K562 (cell line): ENCODE measurements at regions not wholly inside any gene's neighbourhood (a gene's known extent, or its start where the extent isn't known, plus 50 kb on each side); places are given as distances from the start of the nearest gene placed in this dataset.

Experiments used
- ATAC-seq: fragments of 200-7000 bp; cut with Tn5 transposase; 3 replicates; pipeline ENCODE4 v1.9.1; 2020; ENCODE audit warnings: moderate library complexity
- BruUV-seq: library from RNA; stranded (reverse); fragments of 400-500 nt; replicated peaks from 2 replicates; lab custom pipeline; 2021; lab: Mats Ljungman, UMichigan
- CTCF ChIA-PET: fragments of 300-600 bp; formaldehyde crosslinking; extraction: SDS; loops from one replicate; lab custom pipeline; 2021; ENCODE audit warnings: low intra/inter-chr PET ratio; lab: Yijun Ruan, JAX
- POLR2A ChIA-PET: fragments of 300-600, 350-650 bp; sonication (Branson Sonifier 250); formaldehyde crosslinking; extraction: SDS; loops from one replicate; lab custom pipeline; 2021; ENCODE audit warnings: antibody characterized with exemption, inconsistent platforms; lab: Yijun Ruan, JAX
- DNase-seq, 4 experiments: peaks; one replicate each; pipeline versions ENCODE4 v3.0.0 to v3.0.0-alpha.2; 2011 to 2018; ENCODE audit warnings: low spot score in 3 of 4, mixed read lengths in 3 of 4; ENCODE audit errors: extremely low read depth in 1 of 4
- FAIRE-seq: peaks from 2 replicates; lab custom pipeline; 2011; peaks lifted over from hg19 to GRCh38; lab: Jason Lieb, UNC
- H2AFZ ChIP-seq: 2 replicates; pipeline ENCODE4 v1.6.0; 2011; ENCODE audit warnings: low read depth, low read length, control low read depth, inconsistent platforms
- H3K27ac ChIP-seq: fragments of 200-600 bp; 3 replicates; pipeline ENCODE4 v1.8.0; 2011; ENCODE audit warnings: low read depth, mild to moderate bottlenecking, control low read depth, inconsistent platforms, low read length, moderate library complexity, mixed read lengths; ENCODE audit errors: extremely low read depth
- H3K27me3 ChIP-seq, 2 experiments: fragments of 300-600 bp in 1 of 2; 2 replicates in 1 of 2; 3 replicates in 1 of 2; pipeline versions ENCODE4 v1.6.0 to v1.8.0; 2011; ENCODE audit warnings: inconsistent platforms in 2 of 2, low read length in 2 of 2, mild to moderate bottlenecking in 1 of 2, mixed read lengths in 1 of 2, moderate library complexity in 1 of 2; ENCODE audit not compliant: control insufficient read depth in 2 of 2, insufficient read depth in 2 of 2
- H3K36me3 ChIP-seq: fragments of 300-600 bp; 3 replicates; pipeline ENCODE4 v1.8.0; 2011; ENCODE audit warnings: mild to moderate bottlenecking, low read length, inconsistent platforms; ENCODE audit not compliant: control insufficient read depth, insufficient read depth
- H3K4me1 ChIP-seq, 2 experiments: fragments of 200-600 bp in 1 of 2; replicated peaks in 1 of 2; 2 replicates in 1 of 2; 3 replicates in 1 of 2; pipeline versions ENCODE4 v1.5.1 to v1.8.0; 2011; ENCODE audit warnings: inconsistent platforms in 2 of 2, low read length in 2 of 2, mild to moderate bottlenecking in 1 of 2, mixed read lengths in 1 of 2, moderate library complexity in 1 of 2; ENCODE audit not compliant: control insufficient read depth in 2 of 2, insufficient read depth in 2 of 2
- H3K4me2 ChIP-seq: 2 replicates; pipeline ENCODE4 v1.6.1; 2011; ENCODE audit warnings: low read length, control low read depth, inconsistent platforms, mixed read lengths; ENCODE audit not compliant: insufficient read depth
- H3K4me3 ChIP-seq: fragments of 200-600 bp; sonication (generic), shearing (Covaris generic); 2 replicates; pipeline ENCODE4 v1.5.1; 2016; ENCODE audit warnings: control low read depth, inconsistent platforms
- H3K79me2 ChIP-seq: fragments of 200-600 bp; 3 replicates; pipeline ENCODE4 v1.8.0; 2011; ENCODE audit warnings: low read length, inconsistent platforms; ENCODE audit not compliant: control insufficient read depth, insufficient read depth
- H3K9ac ChIP-seq, 2 experiments: 2 replicates each; pipeline versions ENCODE4 v1.6.0 to v1.6.1; 2011; ENCODE audit warnings: low read depth in 2 of 2, low read length in 2 of 2, control low read depth in 1 of 2, inconsistent platforms in 1 of 2, mild to moderate bottlenecking in 1 of 2, mixed read lengths in 1 of 2; ENCODE audit not compliant: insufficient read depth in 1 of 2
- H3K9me1 ChIP-seq: one replicate; pipeline ENCODE4 v1.6.0; 2011; ENCODE audit warnings: inconsistent platforms, mild to moderate bottlenecking, low read length, moderate library complexity; ENCODE audit not compliant: control insufficient read depth, insufficient read depth
- H3K9me3 ChIP-seq: replicated peaks from 2 replicates; pipeline ENCODE4 v1.5.1; 2011; ENCODE audit warnings: low read depth, low read length, inconsistent platforms; ENCODE audit not compliant: control insufficient read depth, insufficient read depth
- H4K20me1 ChIP-seq: replicated peaks from 2 replicates; pipeline ENCODE4 v1.6.1; 2011; ENCODE audit warnings: low read length, inconsistent platforms, mixed read lengths; ENCODE audit not compliant: control insufficient read depth, insufficient read depth
- ATF1 ChIP-seq, 2 experiments: fragments of 450-650 bp in 1 of 2; IDR thresholded peaks; 2 replicates each; pipeline ENCODE4 v1.6.1; 2016; ENCODE audit warnings: missing compliant biosample characterization in 1 of 2, missing genetic modification characterization in 1 of 2
- CBX1 ChIP-seq: sonication (generic); IDR thresholded peaks from 2 replicates; pipeline ENCODE4 v1.6.1; 2016; ENCODE audit warnings: antibody characterized with exemption, low read depth, mild to moderate bottlenecking
- IFI16 ChIP-seq: fragments of 250-450 bp; sonication (Bioruptor Pico); IDR thresholded peaks from 2 replicates; pipeline ENCODE4 v2.1.2; 2022; ENCODE audit warnings: mild to moderate bottlenecking, inconsistent platforms
- NFE2 ChIP-seq: IDR thresholded peaks from 2 replicates; pipeline ENCODE4 v1.6.1; 2014; ENCODE audit warnings: antibody characterized with exemption, low read depth
- PHB ChIP-seq: fragments of 250-450 bp; sonication (Bioruptor Pico); IDR thresholded peaks from 2 replicates; pipeline ENCODE4 v1.5.0; 2021
- PHF8 ChIP-seq: fragments of 200-600 bp; sonication (generic); IDR thresholded peaks from 2 replicates; pipeline ENCODE4 v1.6.1; 2012; ENCODE audit warnings: mixed run types, mild to moderate bottlenecking, inconsistent platforms, low read length, moderate library complexity, borderline replicate concordance
- TBL1XR1 ChIP-seq, 2 experiments: IDR thresholded peaks; 2 replicates each; pipeline ENCODE4 v1.6.1; 2012; ENCODE audit warnings: improper control_type of control experiment in 2 of 2, low read length in 2 of 2, mild to moderate bottlenecking in 1 of 2
- ZNF766 ChIP-seq: fragments of 200-800 bp; sonication (Bioruptor generic); conservative IDR thresholded peaks from 2 replicates; pipeline ENCODE4 v1.6.1; 2016; ENCODE audit warnings: missing genetic modification characterization, missing compliant biosample characterization
- ZNF830 ChIP-seq: fragments of 250-450 bp; sonication (Bioruptor Pico); IDR thresholded peaks from 2 replicates; pipeline ENCODE4 v1.5.0; 2021; ENCODE audit warnings: mild to moderate bottlenecking
- WGBS: fragments of 100-300 bp; shearing (Covaris generic); methylation state at CpG from one replicate; pipeline ENCODE4 v1.1.6; 2016; ENCODE audit warnings: low coverage, mixed read lengths; ENCODE audit not compliant: insufficient coverage; ENCODE audit errors: missing lambda C conversion rate; 5-methylcytosine and 5-hydroxymethylcytosine counted together
- in situ Hi-C: fragments of 300-500 bp; cut with MboI; formaldehyde crosslinking; loops from 4 replicates; pipeline ENCODE4 v1.15.0; 2018; ENCODE audit warnings: inconsistent platforms, mixed read lengths
- intact Hi-C: fragments of 100-400 bp; cut with micrococcal nuclease; formaldehyde crosslinking; loops from 2 replicates; pipeline ENCODE4 v1.14.2; 2022
- TF ChIP-seq, protein P1 (sequence below): fragments of 250-450 bp; sonication (Bioruptor Pico); IDR thresholded peaks from 2 replicates; pipeline ENCODE4 v1.5.0; 2022; ENCODE audit warnings: mild to moderate bottlenecking
- TF ChIP-seq, protein P2 (sequence below): fragments of 200-400 bp; formaldehyde crosslinking; IDR thresholded peaks from 2 replicates; pipeline ENCODE4 v1.6.1; 2017; ENCODE audit warnings: mild to moderate bottlenecking, low read depth, low read length, moderate library complexity

DNA sequence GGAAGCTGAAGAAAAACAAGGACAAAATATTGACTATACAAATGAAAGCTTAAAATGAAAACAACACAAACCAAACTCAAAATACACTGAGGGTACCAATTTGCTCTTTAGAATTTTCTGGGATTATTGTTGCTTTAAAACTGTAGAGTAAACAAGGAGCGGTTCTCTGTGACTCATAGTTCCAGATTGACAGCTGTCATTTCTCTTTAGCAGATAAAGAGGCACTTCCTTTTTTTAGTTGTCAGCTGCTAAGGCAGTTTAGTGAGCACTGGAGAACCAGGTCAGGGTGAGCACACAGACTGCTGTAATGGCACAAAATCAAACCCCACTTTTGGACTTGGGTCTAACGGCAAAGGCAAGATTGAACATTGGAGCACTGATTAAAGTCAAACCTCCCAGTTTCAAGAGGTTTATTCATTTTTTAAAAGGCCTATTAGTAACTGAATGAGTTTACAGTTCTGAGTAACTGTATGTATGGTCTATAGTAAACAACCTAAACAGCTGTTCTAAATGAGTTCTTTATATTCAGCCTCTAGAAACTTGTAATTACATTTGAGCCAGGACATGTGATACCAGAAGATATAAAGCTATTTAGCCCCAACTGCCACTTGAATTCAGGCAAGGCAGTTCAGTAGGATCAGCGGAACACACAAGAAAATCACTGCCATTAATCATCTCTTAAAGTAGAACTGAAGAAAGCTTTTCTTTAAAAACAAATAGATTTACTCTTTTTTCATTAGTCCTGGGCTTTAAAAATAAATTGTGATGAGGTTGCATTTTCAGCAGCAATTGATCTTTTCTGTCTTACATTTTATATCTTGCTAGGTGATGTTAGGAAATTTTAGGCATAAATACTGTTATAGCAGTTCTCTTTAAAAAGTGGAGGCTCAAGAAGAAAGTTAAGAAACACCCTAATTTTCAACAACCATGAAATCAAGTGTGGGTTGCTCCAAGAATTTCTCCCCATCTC lies 71.7 kb upstream of the PRICKLE1 start (continued):
- TF ChIP-seq TBL1XR1 (IDR thresholded peaks at IDR 0.05; ENCODE audit: low read length in 2 of 2) (no peak), IFI16 (CRISPR knock-in tag) (no peak)
- TF ChIP-seq, all 486 proteins: peak for 13

DNA sequence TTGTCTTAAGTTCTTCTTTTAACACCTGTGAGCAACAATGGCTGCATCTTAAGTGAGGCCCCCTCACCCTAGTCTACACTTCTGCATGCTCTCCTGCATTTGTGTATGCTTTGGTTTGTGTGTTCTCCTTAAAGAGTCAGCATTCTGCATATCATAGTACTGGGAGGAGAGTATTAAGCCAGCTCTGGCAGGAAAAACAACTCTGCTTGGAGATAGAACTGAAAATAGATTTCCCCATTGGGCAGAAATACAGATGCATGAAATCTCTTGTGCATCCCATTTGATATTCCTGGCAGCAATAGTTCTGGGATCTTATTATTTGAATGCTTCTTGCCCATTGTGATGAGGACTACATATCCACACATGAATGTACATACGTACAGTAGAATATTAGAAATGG lies 70.6 kb upstream of the PRICKLE1 start:
- intact Hi-C loops = no loop called here
- TF ChIP-seq NFE2 (no peak), PHF8 (no peak), ATF1 (CRISPR knock-in tag; IDR thresholded peaks at IDR 0.05) (no peak), ATF1 (tag; IDR thresholded peaks at IDR 0.05) (no peak), PHB (CRISPR knock-in tag) (no peak), CBX1 (no peak), ZNF766 (CRISPR knock-in tag) (no peak), ZNF830 (CRISPR knock-in tag) (no peak)
- TF ChIP-seq, protein P1, sequence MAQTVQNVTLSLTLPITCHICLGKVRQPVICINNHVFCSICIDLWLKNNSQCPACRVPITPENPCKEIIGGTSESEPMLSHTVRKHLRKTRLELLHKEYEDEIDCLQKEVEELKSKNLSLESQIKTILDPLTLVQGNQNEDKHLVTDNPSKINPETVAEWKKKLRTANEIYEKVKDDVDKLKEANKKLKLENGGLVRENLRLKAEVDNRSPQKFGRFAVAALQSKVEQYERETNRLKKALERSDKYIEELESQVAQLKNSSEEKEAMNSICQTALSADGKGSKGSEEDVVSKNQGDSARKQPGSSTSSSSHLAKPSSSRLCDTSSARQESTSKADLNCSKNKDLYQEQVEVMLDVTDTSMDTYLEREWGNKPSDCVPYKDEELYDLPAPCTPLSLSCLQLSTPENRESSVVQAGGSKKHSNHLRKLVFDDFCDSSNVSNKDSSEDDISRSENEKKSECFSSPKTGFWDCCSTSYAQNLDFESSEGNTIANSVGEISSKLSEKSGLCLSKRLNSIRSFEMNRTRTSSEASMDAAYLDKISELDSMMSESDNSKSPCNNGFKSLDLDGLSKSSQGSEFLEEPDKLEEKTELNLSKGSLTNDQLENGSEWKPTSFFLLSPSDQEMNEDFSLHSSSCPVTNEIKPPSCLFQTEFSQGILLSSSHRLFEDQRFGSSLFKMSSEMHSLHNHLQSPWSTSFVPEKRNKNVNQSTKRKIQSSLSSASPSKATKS (CRISPR knock-in tag) = no peak
- TF ChIP-seq, protein P2, sequence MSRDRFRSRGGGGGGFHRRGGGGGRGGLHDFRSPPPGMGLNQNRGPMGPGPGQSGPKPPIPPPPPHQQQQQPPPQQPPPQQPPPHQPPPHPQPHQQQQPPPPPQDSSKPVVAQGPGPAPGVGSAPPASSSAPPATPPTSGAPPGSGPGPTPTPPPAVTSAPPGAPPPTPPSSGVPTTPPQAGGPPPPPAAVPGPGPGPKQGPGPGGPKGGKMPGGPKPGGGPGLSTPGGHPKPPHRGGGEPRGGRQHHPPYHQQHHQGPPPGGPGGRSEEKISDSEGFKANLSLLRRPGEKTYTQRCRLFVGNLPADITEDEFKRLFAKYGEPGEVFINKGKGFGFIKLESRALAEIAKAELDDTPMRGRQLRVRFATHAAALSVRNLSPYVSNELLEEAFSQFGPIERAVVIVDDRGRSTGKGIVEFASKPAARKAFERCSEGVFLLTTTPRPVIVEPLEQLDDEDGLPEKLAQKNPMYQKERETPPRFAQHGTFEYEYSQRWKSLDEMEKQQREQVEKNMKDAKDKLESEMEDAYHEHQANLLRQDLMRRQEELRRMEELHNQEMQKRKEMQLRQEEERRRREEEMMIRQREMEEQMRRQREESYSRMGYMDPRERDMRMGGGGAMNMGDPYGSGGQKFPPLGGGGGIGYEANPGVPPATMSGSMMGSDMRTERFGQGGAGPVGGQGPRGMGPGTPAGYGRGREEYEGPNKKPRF = no peak
- TF ChIP-seq, all 486 proteins: peak for 0
- no peak overlapping the region for H3K4me3 ChIP-seq
- DNase-seq (no peak), ATAC-seq (no peak), FAIRE-seq (no peak)
- H3K79me2 ChIP-seq = no peaks in the 10 kb centered on the region
- H3K27me3 ChIP-seq = no peaks in the 10 kb centered on the region
- H3K36me3 ChIP-seq = no peaks in the 10 kb centered on the region
- WGBS = 0% methylated on average over 1 of the region's 1 CpG
- no peak overlapping the region for H3K27ac ChIP-seq
- CTCF ChIA-PET = interaction anchor here (0.6 kb wide), 1 partner anchor 710 kb away, joined by 6 read pairs; no protein-coding TSS in a partner anchor
- no peak overlapping the region for H2AFZ ChIP-seq
- POLR2A ChIA-PET = no interaction called here
- no peak overlapping the region for H3K9ac ChIP-seq
- no peaks in the 10 kb centered on the region for H3K9me3 ChIP-seq
- in situ Hi-C loops = no loop called here
- BruUV-seq = no TSS peak
- H3K9me1 ChIP-seq = no peaks in the 10 kb centered on the region
- H4K20me1 ChIP-seq = no peaks in the 10 kb centered on the region
- H3K4me1 ChIP-seq = no peaks in the 10 kb centered on the region
- no peak overlapping the region for H3K4me2 ChIP-seq
